Liver (tissue), 8 donors: ENCODE measurements at regions not wholly inside any gene's neighbourhood (a gene's known extent, or its start where the extent isn't known, plus 50 kb on each side); places are given as distances from the start of the nearest gene placed in this dataset.

ENCODE experiments used
- DNase-seq: peaks from one replicate; pipeline ENCODE4 v3.0.0-alpha.2; 2017; ENCODE audit warnings: low spot score
- H3K27ac ChIP-seq, 2 donors: one replicate each; pipeline ENCODE4 v1.7.0; 2013; ENCODE audit warnings: inconsistent platforms in 2 of 2, low read length in 2 of 2, control low read depth in 1 of 2, low read depth in 1 of 2, mild to moderate bottlenecking in 1 of 2
- H3K27me3 ChIP-seq, 4 donors: one replicate each; pipeline versions ENCODE4 v1.6.1 to v1.7.0; 2013; ENCODE audit warnings: low read length in 3 of 4, inconsistent platforms in 1 of 4, mild to moderate bottlenecking in 1 of 4, moderate library complexity in 1 of 4; ENCODE audit not compliant: control insufficient read depth in 4 of 4, insufficient read depth in 4 of 4
- H3K36me3 ChIP-seq, 4 donors: one replicate each; pipeline versions ENCODE4 v1.6.1 to v1.7.0; 2013; ENCODE audit warnings: low read length in 3 of 4, mild to moderate bottlenecking in 3 of 4, low read depth in 1 of 4, moderate library complexity in 1 of 4; ENCODE audit not compliant: control insufficient read depth in 4 of 4, insufficient read depth in 3 of 4
- H3K4me1 ChIP-seq, 4 donors: one replicate each; pipeline versions ENCODE4 v1.6.1 to v1.7.0; 2013; ENCODE audit warnings: low read length in 3 of 4, mild to moderate bottlenecking in 3 of 4, moderate library complexity in 1 of 4; ENCODE audit not compliant: control insufficient read depth in 4 of 4, insufficient read depth in 4 of 4
- H3K4me3 ChIP-seq, 3 donors: one replicate each; pipeline versions ENCODE4 v1.6.1 to v1.7.0; 2013; ENCODE audit warnings: low read length in 3 of 3, control low read depth in 1 of 3, low read depth in 1 of 3, mild to moderate bottlenecking in 1 of 3
- H3K9ac ChIP-seq, 2 donors: one replicate each; pipeline ENCODE4 v1.7.0; 2013; ENCODE audit warnings: low read length in 2 of 2, mild to moderate bottlenecking in 2 of 2, moderate library complexity in 2 of 2, control low read depth in 1 of 2, low read depth in 1 of 2
- H3K9me3 ChIP-seq, 4 donors: one replicate each; pipeline versions ENCODE4 v1.6.1 to v1.7.0; 2013; ENCODE audit warnings: low read length in 3 of 4; ENCODE audit not compliant: control insufficient read depth in 4 of 4
- EGR1 ChIP-seq, 2 donors: IDR thresholded peaks; 2 replicates each; pipeline ENCODE4 v1.6.1; 2016 to 2018; ENCODE audit warnings: antibody characterized with exemption in 2 of 2, low read depth in 2 of 2
- FOXA1 ChIP-seq: IDR thresholded peaks from 2 replicates; pipeline ENCODE4 v1.6.1; 2016; ENCODE audit warnings: antibody characterized with exemption
- FOXA2 ChIP-seq: IDR thresholded peaks from 2 replicates; pipeline ENCODE4 v1.6.1; 2016; ENCODE audit warnings: antibody characterized with exemption
- GABPA ChIP-seq, 2 donors: IDR thresholded peaks in 1 of 2; conservative IDR thresholded peaks in 1 of 2; 2 replicates each; pipeline ENCODE4 v1.6.1; 2016; ENCODE audit warnings: antibody characterized with exemption in 2 of 2, mild to moderate bottlenecking in 1 of 2, moderate library complexity in 1 of 2
- HNF4A ChIP-seq, 2 donors: conservative IDR thresholded peaks; 2 replicates each; pipeline ENCODE4 v1.6.1; 2016; ENCODE audit warnings: antibody characterized with exemption in 2 of 2, mild to moderate bottlenecking in 2 of 2
- HNF4G ChIP-seq: IDR thresholded peaks from 2 replicates; pipeline ENCODE4 v1.6.1; 2016; ENCODE audit warnings: antibody characterized with exemption
- JUND ChIP-seq, 2 donors: IDR thresholded peaks; 2 replicates each; pipeline ENCODE4 v1.6.1; 2016; ENCODE audit warnings: antibody characterized with exemption in 2 of 2
- NR2F2 ChIP-seq: IDR thresholded peaks from 2 replicates; pipeline ENCODE4 v1.6.1; 2016; ENCODE audit warnings: antibody characterized with exemption
- RAD21 ChIP-seq, 2 donors: IDR thresholded peaks; 2 replicates each; pipeline ENCODE4 v1.6.1; 2016; ENCODE audit warnings: antibody characterized with exemption in 2 of 2, mild to moderate bottlenecking in 2 of 2
- RXRA ChIP-seq, 2 donors: IDR thresholded peaks; 2 replicates each; pipeline ENCODE4 v1.6.1; 2017 to 2018; ENCODE audit warnings: antibody characterized with exemption in 2 of 2, mild to moderate bottlenecking in 1 of 2
- SP1 ChIP-seq: IDR thresholded peaks from 2 replicates; pipeline ENCODE4 v1.6.1; 2018; ENCODE audit warnings: antibody characterized with exemption, mild to moderate bottlenecking
- TAF1 ChIP-seq: conservative IDR thresholded peaks from 2 replicates; pipeline ENCODE4 v1.6.1; 2016; ENCODE audit warnings: antibody characterized with exemption, mild to moderate bottlenecking
- YY1 ChIP-seq: IDR thresholded peaks from 2 replicates; pipeline ENCODE4 v1.6.1; 2016; ENCODE audit warnings: antibody characterized with exemption, mild to moderate bottlenecking
- WGBS: extraction: QIAGEN DNeasy Blood & Tissue Kit; methylation state at CpG from one replicate; pipeline ENCODE4 v1.1.7; 2013; 5-methylcytosine and 5-hydroxymethylcytosine counted together
- TF ChIP-seq, protein P1 (sequence below): IDR thresholded peaks from 2 replicates; pipeline ENCODE4 v1.6.1; 2016; ENCODE audit warnings: antibody characterized with exemption, mild to moderate bottlenecking
- TF ChIP-seq, protein P2 (sequence below): fragments of 150-350 bp; IDR thresholded peaks from 2 replicates; pipeline ENCODE4 v1.5.1; 2017; ENCODE audit warnings: improper control_type of control experiment, low read depth, low read length; ENCODE audit not compliant: missing input control
- TF ChIP-seq, protein P3 (sequence below): IDR thresholded peaks from 2 replicates; pipeline ENCODE4 v1.6.1; 2016; ENCODE audit warnings: antibody characterized with exemption
- TF ChIP-seq, protein P4 (sequence below): IDR thresholded peaks from 2 replicates; pipeline ENCODE4 v1.6.1; 2016; ENCODE audit warnings: antibody characterized with exemption
- donor health status: healthy.
- donor health status: healthy.
- donor health status: healthy.
- donor health status: healthy.
- donor health status: healthy.

DNA sequence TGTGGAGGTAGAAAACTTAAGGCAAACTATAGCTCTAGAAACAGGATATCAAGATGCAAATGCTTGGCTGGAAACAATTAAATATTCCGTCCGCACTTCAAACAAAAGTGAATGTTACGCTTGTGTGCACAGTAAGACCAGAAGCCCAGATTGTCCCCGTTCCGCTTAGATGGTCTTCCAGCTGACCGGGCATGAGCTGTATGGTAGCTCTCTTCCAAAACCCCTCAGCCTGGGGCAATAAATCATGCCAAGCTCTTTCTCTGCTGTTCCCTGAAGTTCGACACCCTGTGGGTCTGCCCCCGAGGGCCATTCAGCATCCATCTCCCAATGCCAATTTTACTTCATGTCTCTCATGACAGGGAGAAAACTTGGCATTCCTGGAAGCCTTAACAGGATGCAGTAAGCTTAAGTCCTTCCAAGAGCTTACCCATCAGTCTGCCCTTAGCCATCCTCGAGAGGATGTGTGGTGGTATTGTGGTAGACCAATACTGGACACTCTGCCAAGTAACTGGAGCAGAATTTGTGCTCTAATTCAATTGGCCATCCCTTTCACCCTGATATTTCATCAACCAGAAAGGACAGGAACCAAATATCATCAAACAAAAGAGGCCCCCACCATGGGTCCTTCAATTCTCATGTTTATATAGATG lies 70.7 kb upstream of the RANBP6 start:
- H3K36me3 ChIP-seq: no peaks in the 10 kb centered on the region
- no peak for DNase-seq
- H3K9ac ChIP-seq: no peak overlapping the region
- TF ChIP-seq TAF1 (no peak), YY1 (no peak), RAD21 (IDR thresholded peaks at IDR 0.05) (no peak), HNF4G (no peak), FOXA2 (no peak), JUND (IDR thresholded peaks at IDR 0.05) (no peak), GABPA (IDR thresholded peaks at IDR 0.05 in 1 of 2, conservative IDR thresholded peaks at IDR 0.05 in 1 of 2) (no peak), FOXA1 (no peak), SP1 (no peak), RXRA (IDR thresholded peaks at IDR 0.05) (no peak), NR2F2 (no peak)
- TF ChIP-seq, protein P1, sequence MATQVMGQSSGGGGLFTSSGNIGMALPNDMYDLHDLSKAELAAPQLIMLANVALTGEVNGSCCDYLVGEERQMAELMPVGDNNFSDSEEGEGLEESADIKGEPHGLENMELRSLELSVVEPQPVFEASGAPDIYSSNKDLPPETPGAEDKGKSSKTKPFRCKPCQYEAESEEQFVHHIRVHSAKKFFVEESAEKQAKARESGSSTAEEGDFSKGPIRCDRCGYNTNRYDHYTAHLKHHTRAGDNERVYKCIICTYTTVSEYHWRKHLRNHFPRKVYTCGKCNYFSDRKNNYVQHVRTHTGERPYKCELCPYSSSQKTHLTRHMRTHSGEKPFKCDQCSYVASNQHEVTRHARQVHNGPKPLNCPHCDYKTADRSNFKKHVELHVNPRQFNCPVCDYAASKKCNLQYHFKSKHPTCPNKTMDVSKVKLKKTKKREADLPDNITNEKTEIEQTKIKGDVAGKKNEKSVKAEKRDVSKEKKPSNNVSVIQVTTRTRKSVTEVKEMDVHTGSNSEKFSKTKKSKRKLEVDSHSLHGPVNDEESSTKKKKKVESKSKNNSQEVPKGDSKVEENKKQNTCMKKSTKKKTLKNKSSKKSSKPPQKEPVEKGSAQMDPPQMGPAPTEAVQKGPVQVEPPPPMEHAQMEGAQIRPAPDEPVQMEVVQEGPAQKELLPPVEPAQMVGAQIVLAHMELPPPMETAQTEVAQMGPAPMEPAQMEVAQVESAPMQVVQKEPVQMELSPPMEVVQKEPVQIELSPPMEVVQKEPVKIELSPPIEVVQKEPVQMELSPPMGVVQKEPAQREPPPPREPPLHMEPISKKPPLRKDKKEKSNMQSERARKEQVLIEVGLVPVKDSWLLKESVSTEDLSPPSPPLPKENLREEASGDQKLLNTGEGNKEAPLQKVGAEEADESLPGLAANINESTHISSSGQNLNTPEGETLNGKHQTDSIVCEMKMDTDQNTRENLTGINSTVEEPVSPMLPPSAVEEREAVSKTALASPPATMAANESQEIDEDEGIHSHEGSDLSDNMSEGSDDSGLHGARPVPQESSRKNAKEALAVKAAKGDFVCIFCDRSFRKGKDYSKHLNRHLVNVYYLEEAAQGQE: no peak
- TF ChIP-seq, protein P2, sequence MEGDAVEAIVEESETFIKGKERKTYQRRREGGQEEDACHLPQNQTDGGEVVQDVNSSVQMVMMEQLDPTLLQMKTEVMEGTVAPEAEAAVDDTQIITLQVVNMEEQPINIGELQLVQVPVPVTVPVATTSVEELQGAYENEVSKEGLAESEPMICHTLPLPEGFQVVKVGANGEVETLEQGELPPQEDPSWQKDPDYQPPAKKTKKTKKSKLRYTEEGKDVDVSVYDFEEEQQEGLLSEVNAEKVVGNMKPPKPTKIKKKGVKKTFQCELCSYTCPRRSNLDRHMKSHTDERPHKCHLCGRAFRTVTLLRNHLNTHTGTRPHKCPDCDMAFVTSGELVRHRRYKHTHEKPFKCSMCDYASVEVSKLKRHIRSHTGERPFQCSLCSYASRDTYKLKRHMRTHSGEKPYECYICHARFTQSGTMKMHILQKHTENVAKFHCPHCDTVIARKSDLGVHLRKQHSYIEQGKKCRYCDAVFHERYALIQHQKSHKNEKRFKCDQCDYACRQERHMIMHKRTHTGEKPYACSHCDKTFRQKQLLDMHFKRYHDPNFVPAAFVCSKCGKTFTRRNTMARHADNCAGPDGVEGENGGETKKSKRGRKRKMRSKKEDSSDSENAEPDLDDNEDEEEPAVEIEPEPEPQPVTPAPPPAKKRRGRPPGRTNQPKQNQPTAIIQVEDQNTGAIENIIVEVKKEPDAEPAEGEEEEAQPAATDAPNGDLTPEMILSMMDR: no peak
- TF ChIP-seq, protein P3, sequence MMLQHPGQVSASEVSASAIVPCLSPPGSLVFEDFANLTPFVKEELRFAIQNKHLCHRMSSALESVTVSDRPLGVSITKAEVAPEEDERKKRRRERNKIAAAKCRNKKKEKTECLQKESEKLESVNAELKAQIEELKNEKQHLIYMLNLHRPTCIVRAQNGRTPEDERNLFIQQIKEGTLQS: no peak
- TF ChIP-seq, protein P4, sequence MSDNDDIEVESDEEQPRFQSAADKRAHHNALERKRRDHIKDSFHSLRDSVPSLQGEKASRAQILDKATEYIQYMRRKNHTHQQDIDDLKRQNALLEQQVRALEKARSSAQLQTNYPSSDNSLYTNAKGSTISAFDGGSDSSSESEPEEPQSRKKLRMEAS: no peak
- WGBS: 93% methylated on average over 9 of the region's 9 CpGs
- H3K9me3 ChIP-seq: no peaks in the 10 kb centered on the region
- H3K4me1 ChIP-seq: no peaks in the 10 kb centered on the region
- H3K4me3 ChIP-seq: no peak overlapping the region
- no peaks in the 10 kb centered on the region for H3K27me3 ChIP-seq
- no peak overlapping the region for H3K27ac ChIP-seq

DNA sequence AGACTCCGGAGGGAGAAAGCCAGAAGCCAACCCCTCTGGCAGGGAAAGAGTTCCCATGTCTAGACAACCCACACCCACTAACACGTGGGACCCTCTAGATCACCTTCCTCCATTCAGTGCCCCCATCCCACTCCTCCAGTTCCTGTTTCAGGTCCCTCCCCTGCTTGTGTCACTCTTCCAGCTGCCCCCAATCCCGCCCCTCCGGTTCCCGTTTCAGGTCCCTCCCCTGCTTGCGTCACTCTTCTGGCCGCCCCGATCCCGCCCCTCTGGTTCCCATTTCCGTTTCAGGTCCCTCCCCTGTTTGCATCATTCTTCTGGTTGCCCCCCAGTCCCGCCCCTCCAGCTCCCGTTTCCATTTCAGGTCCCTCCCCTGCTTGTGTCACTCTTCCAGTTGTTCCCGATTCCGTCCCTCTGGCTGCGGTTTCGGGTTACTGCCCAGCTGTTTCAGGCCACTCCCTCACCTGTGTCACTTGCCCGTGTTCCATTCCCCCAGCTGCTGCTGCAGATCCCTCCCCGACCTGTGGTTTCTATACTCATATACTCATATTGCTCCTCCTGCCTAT lies 64.8 kb upstream of the RANBP6 start:
- no peaks in the 10 kb centered on the region for H3K9me3 ChIP-seq
- no peaks in the 10 kb centered on the region for H3K27me3 ChIP-seq
- H3K4me3 ChIP-seq: peak overlapping the region; percentile 45 to 87 (median 45)
- no peaks in the 10 kb centered on the region for H3K4me1 ChIP-seq
- TF ChIP-seq, protein P1: peak; percentile 9
- no peak for TF ChIP-seq RXRA (IDR thresholded peaks at IDR 0.05)
- no peak for TF ChIP-seq NR2F2
- TF ChIP-seq TAF1: peak; percentile 28
- peak in 1 of 2 donors; percentile 7 for TF ChIP-seq JUND (IDR thresholded peaks at IDR 0.05)
- TF ChIP-seq, protein P3: peak; percentile 93
- TF ChIP-seq HNF4G: no peak
- TF ChIP-seq EGR1 (IDR thresholded peaks at IDR 0.05; ENCODE audit: low read depth in 2 of 2): peak in 1 of 2 donors; percentile 18
- peak; percentile 36 to 59 for TF ChIP-seq RAD21 (IDR thresholded peaks at IDR 0.05)
- TF ChIP-seq HNF4A (conservative IDR thresholded peaks at IDR 0.05): peak in 1 of 2 donors; percentile 20
- TF ChIP-seq, protein P2: peak; percentile 34
- peak; percentile 63 to 86 for TF ChIP-seq GABPA (IDR thresholded peaks at IDR 0.05 in 1 of 2, conservative IDR thresholded peaks at IDR 0.05 in 1 of 2)
- TF ChIP-seq SP1: peak; percentile 79
- DNase-seq: peak; percentile 77
- 15% methylated on average over 18 of the region's 18 CpGs for WGBS
- peak overlapping the region in 1 of 2 donors; percentile 56 for H3K27ac ChIP-seq
- H3K9ac ChIP-seq: no peak overlapping the region
- H3K36me3 ChIP-seq: no peaks in the 10 kb centered on the region
